Keratinocyte (primary cell): ENCODE measurements at regions not wholly inside any gene's neighbourhood (a gene's known extent, or its start where the extent isn't known, plus 50 kb on each side); places are given as distances from the start of the nearest gene placed in this dataset.

Experiments
- CTCF ChIP-seq, 3 experiments: IDR thresholded peaks in 1 of 3; conservative IDR thresholded peaks in 1 of 3; optimal IDR thresholded peaks in 1 of 3; 2 replicates in 2 of 3; 3 replicates in 1 of 3; pipeline versions ENCODE3 to v1.5.1; 2011; ENCODE audit warnings: low read length in 3 of 3, mild to moderate bottlenecking in 3 of 3, moderate library complexity in 2 of 3, control low read depth in 1 of 3, inconsistent platforms in 1 of 3; ENCODE audit not compliant: insufficient read depth in 2 of 3; ENCODE audit errors: extremely low read depth in 1 of 3
- EZH2 ChIP-seq: IDR thresholded peaks from one replicate; pipeline ENCODE4 v1.6.1; 2012; ENCODE audit warnings: inconsistent platforms, mild to moderate bottlenecking, low read length, moderate library complexity

GRCh38 chr2:16554060-16554583 lies 111.5 kb downstream of the CYRIA start:
- no peak for TF ChIP-seq CTCF (optimal IDR thresholded peaks at IDR 0.05 in 1 of 3, IDR thresholded peaks at IDR 0.05 in 1 of 3, conservative IDR thresholded peaks at IDR 0.05 in 1 of 3; ENCODE audit: extremely low read depth in 1 of 3, insufficient read depth in 2 of 3, low read length in 3 of 3)
- no peak for TF ChIP-seq EZH2
